ENCODE measurements at regions not wholly inside any gene's neighbourhood (a gene's known extent, or its start where the extent isn't known, plus 50 kb on each side); places are given as distances from the start of the nearest gene placed in this dataset.

DNA sequence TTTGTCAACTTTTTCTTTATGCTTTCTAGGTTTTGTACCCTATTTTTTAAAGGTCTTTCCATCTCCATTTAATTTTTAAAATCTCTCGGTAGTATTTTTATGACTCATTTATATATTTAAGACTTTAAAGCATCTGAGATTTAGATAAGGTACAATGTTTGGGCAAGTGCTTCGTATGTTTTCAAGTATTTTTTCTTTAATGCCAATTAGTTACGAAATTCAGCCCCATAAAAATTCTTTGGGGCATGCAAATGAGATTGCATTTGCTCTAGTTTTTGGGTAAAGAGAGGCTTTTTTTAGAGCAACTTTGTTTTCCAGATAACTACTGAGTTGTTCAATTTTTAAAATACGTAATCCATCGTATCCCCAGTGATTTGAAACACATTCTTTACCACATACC, 65.3 kb upstream of the CRHR1 start:
- in situ Hi-C loops (cut with MboI; ENCODE audit: low sequenced_read_pairs): no loop called here
- ChIA-PET POLR2A (ENCODE audit: unreplicated experiment) (no interaction called here), CTCF (no interaction called here)
- Histone ChIP-seq H2AK9ac (replicated peaks; ENCODE audit: low read depth, low read length, poor library complexity) (no peak overlapping the region), H3K27me3 (ENCODE audit: control insufficient read depth, insufficient read depth, low read length) (peaks cover 27% of the 10 kb centered on the region), H3K27ac (ENCODE audit: insufficient read depth, low read length) (no peak overlapping the region), H3K4me2 (ENCODE audit: low read depth, low read length) (no peak overlapping the region), H3K56ac (ENCODE audit: extremely low read depth, insufficient read depth, low read length) (no peak overlapping the region), H4K91ac (ENCODE audit: insufficient read depth, low read depth, low read length) (no peak overlapping the region), H3K9me1 (ENCODE audit: insufficient read depth, low read length) (no peaks in the 10 kb centered on the region), H3K36me3 (ENCODE audit: control insufficient read depth, insufficient read depth, low read length) (no peaks in the 10 kb centered on the region), H3K4me1 (ENCODE audit: control insufficient read depth, insufficient read depth, low read length) (no peaks in the 10 kb centered on the region), H3K23ac (ENCODE audit: low read depth, low read length) (no peak overlapping the region), H3K9ac (ENCODE audit: low read depth, low read length) (no peak overlapping the region), H3K4me3 (ENCODE audit: insufficient read depth, low read depth, low read length) (no peak overlapping the region), H3K9me3 (ENCODE audit: control insufficient read depth, insufficient read depth, low read length) (no peaks in the 10 kb centered on the region), H3K18ac (ENCODE audit: low read depth, low read length) (no peak overlapping the region), H2BK15ac (ENCODE audit: low read depth, low read length) (no peak overlapping the region), H3K14ac (replicated peaks; ENCODE audit: low read depth, low read length) (no peak overlapping the region), H2BK120ac (ENCODE audit: low read depth, low read length) (no peak overlapping the region), H2AFZ (replicated peaks; ENCODE audit: low read length, poor library complexity) (no peak overlapping the region), H2AK5ac (ENCODE audit: low read depth, low read length) (no peak overlapping the region), H2BK5ac (ENCODE audit: low read depth, low read length, poor library complexity, severe bottlenecking) (no peak overlapping the region), H4K8ac (ENCODE audit: low read depth in 2 of 2, low read length in 2 of 2) (no peak overlapping the region), H2BK20ac (ENCODE audit: low read depth, low read length) (no peak overlapping the region), H4K20me1 (ENCODE audit: insufficient read depth, low read length) (no peaks in the 10 kb centered on the region), H4K5ac (ENCODE audit: low read depth, low read length) (no peak overlapping the region), H3K79me1 (ENCODE audit: low read depth in 1 of 2, low read length in 2 of 2) (no peaks in the 10 kb centered on the region), H3K4ac (ENCODE audit: low read depth, low read length) (no peak overlapping the region)
- dilution Hi-C loops (cut with HindIII; ENCODE audit: low sequenced_read_pairs, unreplicated experiment): no loop called here
- DNase-seq (no peak), ATAC-seq (ENCODE audit: low read depth) (no peak)
- TF ChIP-seq RFX5 (IDR thresholded peaks at IDR 0.05; ENCODE audit: low read depth, low read length): no peak
- no peak for TF ChIP-seq SMC3 (IDR thresholded peaks at IDR 0.05; ENCODE audit: low read depth, low read length)
- no peak for TF ChIP-seq BHLHE40 (IDR thresholded peaks at IDR 0.05; ENCODE audit: low read depth, low read length)
- TF ChIP-seq RAD21 (IDR thresholded peaks at IDR 0.05; ENCODE audit: low read length): no peak
- no peak for TF ChIP-seq FOS (IDR thresholded peaks at IDR 0.05; ENCODE audit: low read depth, low read length)
- TF ChIP-seq, protein P1, sequence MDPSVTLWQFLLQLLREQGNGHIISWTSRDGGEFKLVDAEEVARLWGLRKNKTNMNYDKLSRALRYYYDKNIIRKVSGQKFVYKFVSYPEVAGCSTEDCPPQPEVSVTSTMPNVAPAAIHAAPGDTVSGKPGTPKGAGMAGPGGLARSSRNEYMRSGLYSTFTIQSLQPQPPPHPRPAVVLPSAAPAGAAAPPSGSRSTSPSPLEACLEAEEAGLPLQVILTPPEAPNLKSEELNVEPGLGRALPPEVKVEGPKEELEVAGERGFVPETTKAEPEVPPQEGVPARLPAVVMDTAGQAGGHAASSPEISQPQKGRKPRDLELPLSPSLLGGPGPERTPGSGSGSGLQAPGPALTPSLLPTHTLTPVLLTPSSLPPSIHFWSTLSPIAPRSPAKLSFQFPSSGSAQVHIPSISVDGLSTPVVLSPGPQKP (IDR thresholded peaks at IDR 0.05; ENCODE audit: borderline replicate concordance, low read depth, low read length): no peak
- TF ChIP-seq NFE2L2 (IDR thresholded peaks at IDR 0.05; ENCODE audit: low read depth, low read length): no peak
- TF ChIP-seq CEBPB (IDR thresholded peaks at IDR 0.05; ENCODE audit: low read depth, low read length): no peak
- TF ChIP-seq, protein P2, sequence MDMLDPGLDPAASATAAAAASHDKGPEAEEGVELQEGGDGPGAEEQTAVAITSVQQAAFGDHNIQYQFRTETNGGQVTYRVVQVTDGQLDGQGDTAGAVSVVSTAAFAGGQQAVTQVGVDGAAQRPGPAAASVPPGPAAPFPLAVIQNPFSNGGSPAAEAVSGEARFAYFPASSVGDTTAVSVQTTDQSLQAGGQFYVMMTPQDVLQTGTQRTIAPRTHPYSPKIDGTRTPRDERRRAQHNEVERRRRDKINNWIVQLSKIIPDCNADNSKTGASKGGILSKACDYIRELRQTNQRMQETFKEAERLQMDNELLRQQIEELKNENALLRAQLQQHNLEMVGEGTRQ (IDR thresholded peaks at IDR 0.05; ENCODE audit: low read depth, low read length): no peak
- no peak for TF ChIP-seq MAFK (IDR thresholded peaks at IDR 0.05; ENCODE audit: low read depth, low read length)
- no peak for TF ChIP-seq POLR2A (IDR thresholded peaks at IDR 0.05; ENCODE audit: low read depth, low read length)
- TF ChIP-seq, protein P3, sequence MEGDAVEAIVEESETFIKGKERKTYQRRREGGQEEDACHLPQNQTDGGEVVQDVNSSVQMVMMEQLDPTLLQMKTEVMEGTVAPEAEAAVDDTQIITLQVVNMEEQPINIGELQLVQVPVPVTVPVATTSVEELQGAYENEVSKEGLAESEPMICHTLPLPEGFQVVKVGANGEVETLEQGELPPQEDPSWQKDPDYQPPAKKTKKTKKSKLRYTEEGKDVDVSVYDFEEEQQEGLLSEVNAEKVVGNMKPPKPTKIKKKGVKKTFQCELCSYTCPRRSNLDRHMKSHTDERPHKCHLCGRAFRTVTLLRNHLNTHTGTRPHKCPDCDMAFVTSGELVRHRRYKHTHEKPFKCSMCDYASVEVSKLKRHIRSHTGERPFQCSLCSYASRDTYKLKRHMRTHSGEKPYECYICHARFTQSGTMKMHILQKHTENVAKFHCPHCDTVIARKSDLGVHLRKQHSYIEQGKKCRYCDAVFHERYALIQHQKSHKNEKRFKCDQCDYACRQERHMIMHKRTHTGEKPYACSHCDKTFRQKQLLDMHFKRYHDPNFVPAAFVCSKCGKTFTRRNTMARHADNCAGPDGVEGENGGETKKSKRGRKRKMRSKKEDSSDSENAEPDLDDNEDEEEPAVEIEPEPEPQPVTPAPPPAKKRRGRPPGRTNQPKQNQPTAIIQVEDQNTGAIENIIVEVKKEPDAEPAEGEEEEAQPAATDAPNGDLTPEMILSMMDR (conservative IDR thresholded peaks at IDR 0.05; ENCODE audit: low read depth, low read length): no peak
- TF ChIP-seq RCOR1 (IDR thresholded peaks at IDR 0.05; ENCODE audit: insufficient replicate concordance, low read length): no peak
- no peak for TF ChIP-seq CHD1 (IDR thresholded peaks at IDR 0.05; ENCODE audit: low read depth, low read length)
- TF ChIP-seq MXI1 (IDR thresholded peaks at IDR 0.05; ENCODE audit: borderline replicate concordance, low read depth, low read length): no peak
- TF ChIP-seq MAZ (IDR thresholded peaks at IDR 0.05; ENCODE audit: borderline replicate concordance, low read depth, low read length): no peak
- no TSS peak for BruUV-seq (replicated peaks)
- no CpG with 5 or more reads among the region's 5 CpGs for WGBS, 2 experiments (ENCODE audit: extremely low coverage in 2 of 2, insufficient read length in 1 of 2)
- intact Hi-C loops (cut with micrococcal nuclease): loop anchor here (5.0 kb wide), 1 partner anchor 134 kb away; no protein-coding TSS in a partner anchor
